ENCODE measurements at regions not wholly inside any gene's neighbourhood (a gene's known extent, or its start where the extent isn't known, plus 50 kb on each side); places are given as distances from the start of the nearest gene placed in this dataset.

DNA sequence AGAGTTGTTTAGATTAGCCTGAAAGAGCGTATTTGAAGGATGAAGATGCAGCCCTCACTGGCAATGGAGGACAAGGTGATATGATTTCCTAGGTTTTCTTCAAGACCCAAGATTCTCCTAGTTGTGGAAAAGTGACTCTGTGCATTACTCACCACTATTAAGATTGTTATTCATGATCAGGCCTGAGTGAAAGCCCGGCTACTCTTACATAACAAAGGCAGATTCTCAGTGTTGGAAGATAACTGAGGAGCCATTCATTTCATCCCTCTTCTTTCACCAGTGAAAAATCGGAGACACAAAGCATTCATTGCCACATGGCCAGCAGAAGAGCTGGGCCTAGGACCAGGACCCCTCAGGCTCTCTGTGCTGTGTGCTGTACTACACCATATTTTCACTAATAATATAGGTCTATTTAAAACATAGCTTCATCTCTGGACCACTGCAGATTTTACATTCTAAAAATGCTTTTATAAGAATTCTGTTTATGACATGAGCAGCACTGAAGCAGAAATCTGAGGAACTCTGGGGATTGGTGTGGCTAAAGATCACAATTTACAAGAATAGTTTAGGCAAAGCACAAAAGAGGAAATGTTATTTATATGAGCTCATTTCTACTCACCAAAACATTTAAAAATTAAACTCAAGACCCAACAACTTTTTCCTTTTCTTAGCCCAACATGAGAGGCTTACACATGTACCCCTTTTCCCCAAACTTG is 181.9 kb upstream of the CCN2 start:
- TF ChIP-seq ZBTB7B (CRISPR knock-in tag; IDR thresholded peaks at IDR 0.05) (no peak), ZNF792 (CRISPR knock-in tag; IDR thresholded peaks at IDR 0.05) (no peak), ONECUT2 (CRISPR knock-in tag; IDR thresholded peaks at IDR 0.05) (no peak), ESRRA (CRISPR knock-in tag; IDR thresholded peaks at IDR 0.05; ENCODE audit: low read depth) (no peak), ZNF207 (IDR thresholded peaks at IDR 0.05; ENCODE audit: borderline replicate concordance) (no peak), RELA (CRISPR knock-in tag; IDR thresholded peaks at IDR 0.05) (no peak), NCOR1 (IDR thresholded peaks at IDR 0.05; ENCODE audit: borderline replicate concordance, low read length) (no peak), HNRNPK (IDR thresholded peaks at IDR 0.05; ENCODE audit: low read depth, low read length, poor library complexity, severe bottlenecking) (no peak), ATF7 (IDR thresholded peaks at IDR 0.05) (no peak), ATF7 (CRISPR knock-in tag; IDR thresholded peaks at IDR 0.05) (no peak), KDM1A (CRISPR knock-in tag; IDR thresholded peaks at IDR 0.05) (no peak), ZSCAN20 (CRISPR knock-in tag; IDR thresholded peaks at IDR 0.05; ENCODE audit: borderline replicate concordance) (no peak)
- TF ChIP-seq, protein P1, sequence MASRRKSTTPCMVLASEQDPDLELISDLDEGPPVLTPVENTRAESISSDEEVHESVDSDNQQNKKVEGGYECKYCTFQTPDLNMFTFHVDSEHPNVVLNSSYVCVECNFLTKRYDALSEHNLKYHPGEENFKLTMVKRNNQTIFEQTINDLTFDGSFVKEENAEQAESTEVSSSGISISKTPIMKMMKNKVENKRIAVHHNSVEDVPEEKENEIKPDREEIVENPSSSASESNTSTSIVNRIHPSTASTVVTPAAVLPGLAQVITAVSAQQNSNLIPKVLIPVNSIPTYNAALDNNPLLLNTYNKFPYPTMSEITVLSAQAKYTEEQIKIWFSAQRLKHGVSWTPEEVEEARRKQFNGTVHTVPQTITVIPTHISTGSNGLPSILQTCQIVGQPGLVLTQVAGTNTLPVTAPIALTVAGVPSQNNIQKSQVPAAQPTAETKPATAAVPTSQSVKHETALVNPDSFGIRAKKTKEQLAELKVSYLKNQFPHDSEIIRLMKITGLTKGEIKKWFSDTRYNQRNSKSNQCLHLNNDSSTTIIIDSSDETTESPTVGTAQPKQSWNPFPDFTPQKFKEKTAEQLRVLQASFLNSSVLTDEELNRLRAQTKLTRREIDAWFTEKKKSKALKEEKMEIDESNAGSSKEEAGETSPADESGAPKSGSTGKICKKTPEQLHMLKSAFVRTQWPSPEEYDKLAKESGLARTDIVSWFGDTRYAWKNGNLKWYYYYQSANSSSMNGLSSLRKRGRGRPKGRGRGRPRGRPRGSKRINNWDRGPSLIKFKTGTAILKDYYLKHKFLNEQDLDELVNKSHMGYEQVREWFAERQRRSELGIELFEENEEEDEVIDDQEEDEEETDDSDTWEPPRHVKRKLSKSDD (CRISPR knock-in tag; IDR thresholded peaks at IDR 0.05; ENCODE audit: low read depth): no peak
- TF ChIP-seq, protein P2, sequence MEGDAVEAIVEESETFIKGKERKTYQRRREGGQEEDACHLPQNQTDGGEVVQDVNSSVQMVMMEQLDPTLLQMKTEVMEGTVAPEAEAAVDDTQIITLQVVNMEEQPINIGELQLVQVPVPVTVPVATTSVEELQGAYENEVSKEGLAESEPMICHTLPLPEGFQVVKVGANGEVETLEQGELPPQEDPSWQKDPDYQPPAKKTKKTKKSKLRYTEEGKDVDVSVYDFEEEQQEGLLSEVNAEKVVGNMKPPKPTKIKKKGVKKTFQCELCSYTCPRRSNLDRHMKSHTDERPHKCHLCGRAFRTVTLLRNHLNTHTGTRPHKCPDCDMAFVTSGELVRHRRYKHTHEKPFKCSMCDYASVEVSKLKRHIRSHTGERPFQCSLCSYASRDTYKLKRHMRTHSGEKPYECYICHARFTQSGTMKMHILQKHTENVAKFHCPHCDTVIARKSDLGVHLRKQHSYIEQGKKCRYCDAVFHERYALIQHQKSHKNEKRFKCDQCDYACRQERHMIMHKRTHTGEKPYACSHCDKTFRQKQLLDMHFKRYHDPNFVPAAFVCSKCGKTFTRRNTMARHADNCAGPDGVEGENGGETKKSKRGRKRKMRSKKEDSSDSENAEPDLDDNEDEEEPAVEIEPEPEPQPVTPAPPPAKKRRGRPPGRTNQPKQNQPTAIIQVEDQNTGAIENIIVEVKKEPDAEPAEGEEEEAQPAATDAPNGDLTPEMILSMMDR (CRISPR knock-in tag; IDR thresholded peaks at IDR 0.05): no peak
- TF ChIP-seq, protein P3, sequence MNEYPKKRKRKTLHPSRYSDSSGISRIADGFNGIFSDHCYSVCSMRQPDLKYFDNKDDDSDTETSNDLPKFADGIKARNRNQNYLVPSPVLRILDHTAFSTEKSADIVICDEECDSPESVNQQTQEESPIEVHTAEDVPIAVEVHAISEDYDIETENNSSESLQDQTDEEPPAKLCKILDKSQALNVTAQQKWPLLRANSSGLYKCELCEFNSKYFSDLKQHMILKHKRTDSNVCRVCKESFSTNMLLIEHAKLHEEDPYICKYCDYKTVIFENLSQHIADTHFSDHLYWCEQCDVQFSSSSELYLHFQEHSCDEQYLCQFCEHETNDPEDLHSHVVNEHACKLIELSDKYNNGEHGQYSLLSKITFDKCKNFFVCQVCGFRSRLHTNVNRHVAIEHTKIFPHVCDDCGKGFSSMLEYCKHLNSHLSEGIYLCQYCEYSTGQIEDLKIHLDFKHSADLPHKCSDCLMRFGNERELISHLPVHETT (CRISPR knock-in tag; conservative IDR thresholded peaks at IDR 0.05): no peak

Measured in HepG2 (cell line).